GM12872 (cell line): ENCODE measurements at regions not wholly inside any gene's neighbourhood (a gene's known extent, or its start where the extent isn't known, plus 50 kb on each side); places are given as distances from the start of the nearest gene placed in this dataset.

Experiments
- TF ChIP-seq, protein P1 (sequence below): IDR thresholded peaks from 3 replicates; pipeline ENCODE4 v1.5.1; 2011; ENCODE audit warnings: low read depth, mild to moderate bottlenecking, low read length, moderate library complexity; ENCODE audit not compliant: insufficient read depth

DNA sequence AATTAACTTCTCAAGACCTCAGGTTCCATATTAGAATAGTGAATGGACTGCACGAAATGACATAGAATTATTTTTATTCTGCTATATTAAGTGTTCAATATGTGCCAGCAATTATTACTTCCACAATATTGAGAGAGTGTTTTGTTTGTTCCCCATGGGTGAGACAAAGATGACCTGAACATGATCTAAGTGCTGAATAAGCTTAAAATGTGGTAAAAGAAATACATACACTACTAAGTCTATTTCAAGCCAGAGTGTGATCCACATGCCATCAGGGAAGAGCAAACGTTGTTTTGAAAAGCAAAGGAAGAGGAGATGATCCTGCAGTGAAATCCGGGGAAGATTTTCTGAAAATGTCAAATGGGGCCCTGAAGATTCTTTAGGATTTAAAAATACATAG lies 59.8 kb upstream of the RUNX1 start:
- TF ChIP-seq, protein P1, sequence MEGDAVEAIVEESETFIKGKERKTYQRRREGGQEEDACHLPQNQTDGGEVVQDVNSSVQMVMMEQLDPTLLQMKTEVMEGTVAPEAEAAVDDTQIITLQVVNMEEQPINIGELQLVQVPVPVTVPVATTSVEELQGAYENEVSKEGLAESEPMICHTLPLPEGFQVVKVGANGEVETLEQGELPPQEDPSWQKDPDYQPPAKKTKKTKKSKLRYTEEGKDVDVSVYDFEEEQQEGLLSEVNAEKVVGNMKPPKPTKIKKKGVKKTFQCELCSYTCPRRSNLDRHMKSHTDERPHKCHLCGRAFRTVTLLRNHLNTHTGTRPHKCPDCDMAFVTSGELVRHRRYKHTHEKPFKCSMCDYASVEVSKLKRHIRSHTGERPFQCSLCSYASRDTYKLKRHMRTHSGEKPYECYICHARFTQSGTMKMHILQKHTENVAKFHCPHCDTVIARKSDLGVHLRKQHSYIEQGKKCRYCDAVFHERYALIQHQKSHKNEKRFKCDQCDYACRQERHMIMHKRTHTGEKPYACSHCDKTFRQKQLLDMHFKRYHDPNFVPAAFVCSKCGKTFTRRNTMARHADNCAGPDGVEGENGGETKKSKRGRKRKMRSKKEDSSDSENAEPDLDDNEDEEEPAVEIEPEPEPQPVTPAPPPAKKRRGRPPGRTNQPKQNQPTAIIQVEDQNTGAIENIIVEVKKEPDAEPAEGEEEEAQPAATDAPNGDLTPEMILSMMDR: no peak

GRCh38 chr21:35107520-35107919 lies 58.4 kb upstream of the RUNX1 start:
- TF ChIP-seq, protein P1: no peak

- TF ChIP-seq, protein P1: no peak
Measured at GRCh38 chr21:35106246-35106835, 57.2 kb upstream of the RUNX1 start.

- TF ChIP-seq, protein P1: no peak
Measured at GRCh38 chr21:35102488-35103371, 53.6 kb upstream of the RUNX1 start.

- TF ChIP-seq, protein P1: no peak
Measured at GRCh38 chr21:35100349-35100811, 51.3 kb upstream of the RUNX1 start.

GRCh38 chr21:35099310-35099709 lies 50.2 kb upstream of the RUNX1 start:
- TF ChIP-seq, protein P1: no peak
